Progenitor cell of endocrine pancreas (in vitro differentiated cells): ENCODE measurements at regions not wholly inside any gene's neighbourhood (a gene's known extent, or its start where the extent isn't known, plus 50 kb on each side); places are given as distances from the start of the nearest gene placed in this dataset.

Experiments used
- DNase-seq: peaks from one replicate; pipeline ENCODE4 v3.0.0; 2021; ENCODE audit warnings: low spot score; ENCODE audit not compliant: unreplicated experiment
- H3K27ac Mint-ChIP-seq: 2 replicates; pipeline ENCODE4 v1.8.0; 2021; ENCODE audit warnings: mild to moderate bottlenecking, moderate library complexity, mixed read lengths
- H3K27me3 Mint-ChIP-seq: 2 replicates; pipeline ENCODE4 v1.8.0; 2021; ENCODE audit warnings: mixed read lengths
- H3K36me3 Mint-ChIP-seq: 2 replicates; pipeline ENCODE4 v1.8.0; 2022; ENCODE audit warnings: mixed read lengths; ENCODE audit not compliant: insufficient read depth
- H3K4me1 Mint-ChIP-seq: 2 replicates; pipeline ENCODE4 v1.8.0; 2021; ENCODE audit warnings: low read depth, mixed read lengths
- H3K4me3 Mint-ChIP-seq: 2 replicates; pipeline ENCODE4 v1.8.0; 2021; ENCODE audit warnings: low read depth, mild to moderate bottlenecking, moderate library complexity, mixed read lengths
- H3K9me3 Mint-ChIP-seq: 2 replicates; pipeline ENCODE4 v1.8.0; 2021; ENCODE audit warnings: low read depth, mixed read lengths
- TF ChIP-seq, protein P1 (sequence below): fragments of 200-600 bp; sonication (generic); IDR thresholded peaks from one replicate; pipeline ENCODE4 v1.5.0; 2021; ENCODE audit warnings: antibody characterized with exemption, mild to moderate bottlenecking; ENCODE audit not compliant: unreplicated experiment

DNA sequence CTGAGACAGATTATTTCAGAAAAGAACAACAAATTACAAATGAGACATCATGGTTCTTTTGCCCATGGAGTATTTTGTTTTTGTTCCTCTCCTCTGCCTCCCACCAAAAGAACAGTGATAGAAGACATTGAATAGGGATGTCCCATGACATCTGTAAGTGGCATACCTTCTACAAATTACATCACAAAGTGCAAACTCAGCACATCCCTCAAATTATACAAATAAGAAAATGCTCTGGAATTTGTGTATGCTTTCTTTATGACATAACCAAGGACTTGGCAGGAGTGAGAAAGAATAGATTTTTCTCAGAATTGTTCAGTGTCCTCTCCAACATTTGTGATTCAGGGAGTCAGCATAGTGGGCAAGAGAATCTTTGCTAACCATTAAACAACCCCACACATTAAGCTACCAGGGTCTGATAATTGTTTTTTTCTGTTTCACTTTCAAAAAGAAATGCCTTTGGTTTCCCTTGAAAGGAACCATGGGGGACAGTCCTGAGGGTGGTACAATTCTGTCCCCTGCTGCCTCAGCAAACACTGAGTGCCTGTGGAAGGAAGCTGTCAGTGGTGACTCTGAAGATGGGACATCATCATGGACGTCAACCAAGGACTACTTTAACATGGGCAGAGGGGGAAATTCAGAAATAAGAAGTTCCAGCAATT, 430.3 kb downstream of the AASDHPPT start:
- Mint-ChIP-seq H3K9me3 (peaks cover 2% of the 10 kb centered on the region), H3K4me3 (no peak overlapping the region), H3K27ac (no peak overlapping the region), H3K4me1 (peaks cover 3% of the 10 kb centered on the region), H3K27me3 (no peaks in the 10 kb centered on the region), H3K36me3 (no peaks in the 10 kb centered on the region)
- TF ChIP-seq, protein P1, sequence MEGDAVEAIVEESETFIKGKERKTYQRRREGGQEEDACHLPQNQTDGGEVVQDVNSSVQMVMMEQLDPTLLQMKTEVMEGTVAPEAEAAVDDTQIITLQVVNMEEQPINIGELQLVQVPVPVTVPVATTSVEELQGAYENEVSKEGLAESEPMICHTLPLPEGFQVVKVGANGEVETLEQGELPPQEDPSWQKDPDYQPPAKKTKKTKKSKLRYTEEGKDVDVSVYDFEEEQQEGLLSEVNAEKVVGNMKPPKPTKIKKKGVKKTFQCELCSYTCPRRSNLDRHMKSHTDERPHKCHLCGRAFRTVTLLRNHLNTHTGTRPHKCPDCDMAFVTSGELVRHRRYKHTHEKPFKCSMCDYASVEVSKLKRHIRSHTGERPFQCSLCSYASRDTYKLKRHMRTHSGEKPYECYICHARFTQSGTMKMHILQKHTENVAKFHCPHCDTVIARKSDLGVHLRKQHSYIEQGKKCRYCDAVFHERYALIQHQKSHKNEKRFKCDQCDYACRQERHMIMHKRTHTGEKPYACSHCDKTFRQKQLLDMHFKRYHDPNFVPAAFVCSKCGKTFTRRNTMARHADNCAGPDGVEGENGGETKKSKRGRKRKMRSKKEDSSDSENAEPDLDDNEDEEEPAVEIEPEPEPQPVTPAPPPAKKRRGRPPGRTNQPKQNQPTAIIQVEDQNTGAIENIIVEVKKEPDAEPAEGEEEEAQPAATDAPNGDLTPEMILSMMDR, result no peak
- DNase-seq, result no peak

DNA sequence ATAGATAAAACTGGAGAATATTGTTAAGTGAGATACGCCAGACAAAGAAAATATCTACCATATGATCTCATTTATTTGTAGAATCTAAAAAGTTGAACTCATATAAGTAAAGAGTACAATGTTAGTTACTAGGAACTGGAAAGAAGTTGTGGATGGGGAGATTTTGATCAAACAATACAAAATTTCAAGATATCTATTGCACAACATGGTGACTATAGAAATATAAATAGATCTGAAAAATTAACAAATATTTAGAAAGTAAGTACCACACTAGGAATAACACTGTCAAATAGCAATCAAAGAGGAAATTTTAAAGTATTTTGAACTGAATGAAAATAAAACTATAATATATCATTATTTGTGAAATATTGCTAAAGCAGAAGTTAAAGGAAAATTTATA, 437.2 kb downstream of the AASDHPPT start:
- no peak for DNase-seq
- no peaks in the 10 kb centered on the region for H3K27me3 Mint-ChIP-seq
- TF ChIP-seq, protein P1, result no peak
- H3K27ac Mint-ChIP-seq, result no peak overlapping the region
- no peaks in the 10 kb centered on the region for H3K4me1 Mint-ChIP-seq
- H3K9me3 Mint-ChIP-seq, result peaks cover 12% of the 10 kb centered on the region
- peaks cover 5% of the 10 kb centered on the region for H3K36me3 Mint-ChIP-seq
- H3K4me3 Mint-ChIP-seq, result no peak overlapping the region

DNA sequence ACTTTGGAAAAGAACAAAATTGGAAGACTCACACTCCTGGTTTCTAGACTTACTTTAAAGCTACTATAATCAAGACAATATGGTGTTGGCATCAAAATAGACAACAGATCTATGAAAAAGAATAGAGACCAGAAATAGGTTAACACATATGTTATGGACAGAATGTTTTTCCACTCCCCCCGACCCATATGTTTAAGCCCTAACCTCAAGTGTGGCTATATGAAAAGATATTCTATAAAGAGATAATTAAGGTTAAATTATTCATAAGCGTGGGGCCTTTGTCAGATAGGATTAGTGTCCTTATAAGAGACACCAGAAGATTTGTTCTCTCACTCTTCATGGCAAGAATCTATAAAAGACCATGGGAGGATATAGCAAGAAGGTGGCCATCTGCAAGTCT, 440.0 kb downstream of the AASDHPPT start:
- Mint-ChIP-seq H3K27ac (no peak overlapping the region), H3K9me3 (peaks cover 14% of the 10 kb centered on the region), H3K27me3 (no peaks in the 10 kb centered on the region), H3K36me3 (peaks cover 5% of the 10 kb centered on the region), H3K4me3 (no peak overlapping the region), H3K4me1 (no peaks in the 10 kb centered on the region)
- no peak for DNase-seq
- TF ChIP-seq, protein P1, result no peak

DNA sequence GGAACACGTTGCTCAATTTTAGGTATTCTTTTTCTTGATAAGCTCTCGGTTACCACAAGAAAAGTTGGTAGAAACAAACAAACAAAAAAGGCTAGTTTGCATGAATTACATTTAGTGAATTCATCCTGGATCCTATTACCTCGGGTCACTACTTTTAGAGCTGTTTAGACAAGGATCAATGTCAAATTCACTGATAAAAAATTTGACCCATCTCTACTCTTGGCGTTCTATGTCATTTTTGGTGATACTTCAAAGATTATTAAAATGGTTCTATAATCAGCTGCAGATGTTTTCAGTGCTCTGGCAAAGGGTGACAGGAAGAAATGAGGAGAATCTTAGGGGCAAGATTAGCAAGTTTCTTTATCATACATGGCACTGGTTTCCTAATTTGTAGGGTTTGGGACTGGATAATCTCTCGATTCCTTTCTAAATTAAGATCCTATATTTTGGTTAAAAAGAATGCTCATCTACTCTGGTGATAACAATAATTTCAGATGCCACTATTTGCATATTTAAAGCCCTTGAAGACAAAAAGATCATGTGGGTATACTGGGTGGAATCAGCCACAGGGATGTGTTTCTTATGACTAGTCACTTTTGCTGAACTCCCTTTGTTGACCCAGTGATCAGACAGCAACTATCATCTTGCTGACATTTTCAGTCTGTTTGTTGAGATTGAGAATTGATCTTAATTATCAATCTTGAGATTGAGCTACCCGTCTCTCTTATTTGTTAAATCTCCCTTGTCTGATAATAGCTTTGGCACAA, 442.9 kb downstream of the AASDHPPT start:
- TF ChIP-seq, protein P1, result no peak
- H3K27me3 Mint-ChIP-seq, result no peaks in the 10 kb centered on the region
- H3K36me3 Mint-ChIP-seq, result no peaks in the 10 kb centered on the region
- DNase-seq, result no peak
- H3K4me3 Mint-ChIP-seq, result no peak overlapping the region
- peaks cover 6% of the 10 kb centered on the region for H3K9me3 Mint-ChIP-seq
- H3K4me1 Mint-ChIP-seq, result no peaks in the 10 kb centered on the region
- no peak overlapping the region for H3K27ac Mint-ChIP-seq

DNA sequence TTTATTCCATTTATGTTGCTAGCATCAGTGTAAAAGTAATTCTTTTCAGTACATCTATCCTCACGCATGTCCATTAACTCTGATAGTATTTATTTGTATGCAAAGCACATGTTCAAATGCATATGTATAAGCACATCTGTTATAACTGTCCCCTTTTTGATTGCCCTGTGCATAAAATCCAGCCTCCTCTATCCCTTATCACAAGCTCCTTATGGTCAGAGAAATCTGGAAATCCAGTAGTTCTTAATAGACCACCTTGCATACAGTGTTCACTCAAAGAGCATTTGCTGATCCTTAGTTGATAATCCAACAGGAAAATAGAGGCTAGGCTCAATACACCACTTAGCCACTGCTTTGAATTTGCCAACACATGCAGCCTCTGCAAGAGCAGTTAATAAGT, 443.5 kb downstream of the AASDHPPT start:
- no peaks in the 10 kb centered on the region for H3K4me1 Mint-ChIP-seq
- H3K27ac Mint-ChIP-seq, result no peak overlapping the region
- no peak for DNase-seq
- H3K27me3 Mint-ChIP-seq, result no peaks in the 10 kb centered on the region
- no peak overlapping the region for H3K4me3 Mint-ChIP-seq
- H3K36me3 Mint-ChIP-seq, result no peaks in the 10 kb centered on the region
- TF ChIP-seq, protein P1, result no peak
- peaks cover 6% of the 10 kb centered on the region for H3K9me3 Mint-ChIP-seq
